Lower leg skin (tissue), 3 donors: ENCODE measurements at regions not wholly inside any gene's neighbourhood (a gene's known extent, or its start where the extent isn't known, plus 50 kb on each side); places are given as distances from the start of the nearest gene placed in this dataset.

ENCODE experiments used
- POLR2A ChIP-seq, 2 donors: fragments of 450-650 bp; IDR thresholded peaks; one replicate each; pipeline ENCODE4 v1.6.1; 2016 to 2017; ENCODE audit warnings: antibody characterized with exemption in 2 of 2, mild to moderate bottlenecking in 1 of 2, moderate library complexity in 1 of 2
- TF ChIP-seq, protein P1 (sequence below), 3 donors: fragments of 450-650 bp; IDR thresholded peaks; one replicate each; pipeline ENCODE4 v1.5.1; 2016; ENCODE audit warnings: antibody characterized with exemption in 3 of 3, mild to moderate bottlenecking in 3 of 3, moderate library complexity in 2 of 3

DNA sequence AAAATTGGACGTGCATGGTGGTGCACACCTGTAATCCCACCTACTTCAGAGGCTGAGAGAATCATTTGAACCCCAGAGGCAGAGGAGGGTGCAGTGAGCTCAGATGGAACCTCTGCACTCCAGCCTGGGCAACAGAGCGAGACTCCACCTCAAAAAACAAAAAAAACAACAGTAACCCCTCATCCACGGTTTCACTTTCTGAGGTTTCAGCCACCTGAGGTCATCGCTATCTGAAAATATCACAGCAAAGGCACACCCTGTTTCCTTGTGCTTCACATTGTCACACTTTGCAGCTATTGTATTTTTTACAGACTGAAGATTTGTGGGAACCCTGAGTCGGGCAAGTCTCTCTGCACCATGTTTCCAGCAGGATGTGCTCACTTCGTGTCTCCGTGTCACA, 54.1 kb upstream of the FOXQ1 start:
- TF ChIP-seq, protein P1, sequence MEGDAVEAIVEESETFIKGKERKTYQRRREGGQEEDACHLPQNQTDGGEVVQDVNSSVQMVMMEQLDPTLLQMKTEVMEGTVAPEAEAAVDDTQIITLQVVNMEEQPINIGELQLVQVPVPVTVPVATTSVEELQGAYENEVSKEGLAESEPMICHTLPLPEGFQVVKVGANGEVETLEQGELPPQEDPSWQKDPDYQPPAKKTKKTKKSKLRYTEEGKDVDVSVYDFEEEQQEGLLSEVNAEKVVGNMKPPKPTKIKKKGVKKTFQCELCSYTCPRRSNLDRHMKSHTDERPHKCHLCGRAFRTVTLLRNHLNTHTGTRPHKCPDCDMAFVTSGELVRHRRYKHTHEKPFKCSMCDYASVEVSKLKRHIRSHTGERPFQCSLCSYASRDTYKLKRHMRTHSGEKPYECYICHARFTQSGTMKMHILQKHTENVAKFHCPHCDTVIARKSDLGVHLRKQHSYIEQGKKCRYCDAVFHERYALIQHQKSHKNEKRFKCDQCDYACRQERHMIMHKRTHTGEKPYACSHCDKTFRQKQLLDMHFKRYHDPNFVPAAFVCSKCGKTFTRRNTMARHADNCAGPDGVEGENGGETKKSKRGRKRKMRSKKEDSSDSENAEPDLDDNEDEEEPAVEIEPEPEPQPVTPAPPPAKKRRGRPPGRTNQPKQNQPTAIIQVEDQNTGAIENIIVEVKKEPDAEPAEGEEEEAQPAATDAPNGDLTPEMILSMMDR (IDR thresholded peaks at IDR 0.05) = no peak
- TF ChIP-seq POLR2A (IDR thresholded peaks at IDR 0.05) = no peak
